ENCODE measurements at regions not wholly inside any gene's neighbourhood (a gene's known extent, or its start where the extent isn't known, plus 50 kb on each side); places are given as distances from the start of the nearest gene placed in this dataset.

DNA sequence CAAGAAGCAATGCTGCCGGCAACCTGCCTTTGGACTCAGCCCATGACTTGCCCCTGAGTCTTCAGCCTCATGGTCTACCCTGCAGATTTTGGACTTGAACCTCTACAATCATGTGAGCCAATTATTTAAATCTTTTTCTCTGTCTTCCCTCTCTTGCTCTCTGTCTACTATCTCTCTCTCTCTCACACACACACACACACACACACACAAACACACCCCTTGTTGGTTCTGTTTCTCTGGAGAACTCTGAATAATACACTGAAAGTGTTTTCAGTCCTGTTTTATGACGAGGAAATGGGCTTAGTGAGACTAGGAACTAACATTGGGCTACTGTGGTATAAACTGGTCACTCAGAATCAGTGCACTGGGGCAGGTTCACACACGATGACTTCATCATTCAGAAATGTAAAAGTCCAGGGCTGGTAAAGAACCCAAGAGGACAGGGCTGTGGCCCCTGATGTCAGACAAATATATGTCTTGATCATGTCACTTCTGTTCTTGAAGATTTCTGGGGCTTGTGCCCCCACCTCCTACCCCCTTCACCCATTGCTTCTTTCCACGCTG, 266.1 kb upstream of the SIX2 start:
- no peak for DNase-seq (ENCODE audit: low spot score)

DNA sequence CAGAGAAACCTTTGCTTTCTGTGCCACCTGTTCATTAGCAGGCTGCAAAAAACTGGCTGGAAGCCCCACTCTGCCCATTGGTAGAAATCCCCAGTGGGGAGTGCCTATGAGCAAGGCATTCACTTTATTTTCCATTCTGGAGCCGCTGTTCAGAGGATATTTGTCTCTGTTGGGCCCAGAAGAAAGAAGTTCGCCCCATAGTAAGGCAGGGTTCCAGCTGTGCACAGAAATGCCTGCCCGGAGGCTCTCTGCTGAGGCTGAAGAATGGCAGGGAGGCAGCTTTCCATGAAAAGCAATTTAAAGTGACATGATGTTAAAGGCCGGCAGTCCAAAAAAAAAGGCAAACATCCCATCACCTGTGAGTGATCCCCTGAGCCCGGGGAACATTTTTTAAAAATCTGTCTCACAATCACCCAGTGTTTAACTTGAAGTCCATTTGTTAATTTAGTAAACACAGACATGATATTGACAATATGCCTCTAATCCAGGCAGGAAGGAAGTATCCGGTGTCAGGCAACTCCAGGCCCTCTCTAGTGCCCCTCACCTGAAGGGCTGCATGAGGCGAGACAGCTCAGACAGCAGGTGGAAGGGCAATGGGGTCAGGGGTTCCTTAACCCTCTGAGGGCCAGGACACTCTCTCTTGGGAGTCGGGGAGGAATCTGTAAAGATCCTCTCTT, 265.1 kb upstream of the SIX2 start:
- no peak for DNase-seq (ENCODE audit: low spot score)

DNA sequence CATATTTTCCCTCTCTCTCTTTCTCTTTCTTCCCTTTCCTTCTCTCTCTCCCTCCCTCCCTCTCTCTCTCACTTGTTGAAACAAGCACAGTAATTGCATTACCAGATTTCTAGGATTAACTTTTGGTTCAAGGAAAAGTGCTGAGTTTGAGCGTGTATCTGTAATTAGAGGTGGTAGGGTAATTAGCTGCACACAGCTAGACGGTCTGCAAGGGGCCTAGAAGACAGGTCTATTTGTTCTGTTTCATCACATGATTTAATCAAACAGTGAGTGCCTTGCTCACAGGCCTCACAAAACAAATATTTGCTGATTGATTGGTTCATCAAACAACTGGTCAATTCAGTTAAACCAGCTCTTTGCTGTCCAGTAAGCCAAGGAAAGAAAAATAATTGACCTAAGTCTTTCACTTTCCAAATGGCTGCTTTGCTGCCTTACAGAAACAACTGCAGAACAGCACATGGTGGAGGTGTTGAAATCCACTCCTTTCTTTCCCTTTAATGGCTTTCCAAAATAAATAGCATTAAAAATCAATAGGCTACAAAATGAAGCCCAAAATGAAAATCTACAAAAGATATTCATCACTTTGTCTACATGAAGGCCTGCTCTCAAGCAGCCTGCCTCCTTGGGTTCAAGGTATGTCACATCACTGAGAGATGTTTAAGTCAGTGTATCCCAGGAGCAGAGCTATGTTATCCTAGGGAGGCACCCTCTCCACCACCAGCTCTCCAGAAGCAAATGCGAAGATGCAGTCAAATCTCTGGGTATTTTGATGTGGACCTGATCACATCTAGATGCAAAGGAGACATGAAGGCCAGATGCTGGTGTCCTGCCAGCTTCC, 264.4 kb upstream of the SIX2 start:
- no peak for DNase-seq (ENCODE audit: low spot score)

DNA sequence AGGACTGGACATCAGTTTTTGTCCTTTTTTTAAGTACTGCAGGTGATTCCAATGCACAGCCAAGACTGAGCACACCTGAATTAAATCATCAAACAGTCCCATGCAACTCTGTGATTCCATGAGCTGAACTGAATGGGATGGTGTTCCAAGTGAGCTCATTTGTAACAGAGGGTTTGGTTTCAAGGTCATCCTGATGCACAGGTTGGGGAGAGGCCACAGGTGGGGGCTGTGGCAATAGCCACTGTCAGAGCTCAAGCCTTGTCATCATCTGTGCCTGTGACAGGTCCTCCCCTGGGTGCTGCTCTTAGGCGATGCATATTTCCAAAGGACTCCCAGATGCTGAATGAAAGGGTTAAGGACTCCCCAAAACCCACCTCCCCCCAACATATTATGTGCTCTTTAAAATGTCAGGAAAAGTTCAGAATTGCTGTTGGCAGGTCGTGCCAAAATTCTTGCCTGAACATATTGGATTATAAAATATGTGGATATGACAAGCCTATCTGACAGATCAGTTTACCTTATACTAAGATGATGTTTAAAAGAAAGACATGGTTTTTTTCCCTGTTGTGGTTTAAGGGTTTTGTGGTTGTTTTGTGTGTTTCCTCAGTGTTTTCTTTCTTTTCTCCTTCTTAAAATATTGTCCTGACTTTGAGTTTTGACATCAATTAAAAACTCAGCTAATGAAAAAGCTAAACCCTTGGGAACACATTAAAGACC, 263.5 kb upstream of the SIX2 start:
- DNase-seq (ENCODE audit: low spot score): no peak

DNA sequence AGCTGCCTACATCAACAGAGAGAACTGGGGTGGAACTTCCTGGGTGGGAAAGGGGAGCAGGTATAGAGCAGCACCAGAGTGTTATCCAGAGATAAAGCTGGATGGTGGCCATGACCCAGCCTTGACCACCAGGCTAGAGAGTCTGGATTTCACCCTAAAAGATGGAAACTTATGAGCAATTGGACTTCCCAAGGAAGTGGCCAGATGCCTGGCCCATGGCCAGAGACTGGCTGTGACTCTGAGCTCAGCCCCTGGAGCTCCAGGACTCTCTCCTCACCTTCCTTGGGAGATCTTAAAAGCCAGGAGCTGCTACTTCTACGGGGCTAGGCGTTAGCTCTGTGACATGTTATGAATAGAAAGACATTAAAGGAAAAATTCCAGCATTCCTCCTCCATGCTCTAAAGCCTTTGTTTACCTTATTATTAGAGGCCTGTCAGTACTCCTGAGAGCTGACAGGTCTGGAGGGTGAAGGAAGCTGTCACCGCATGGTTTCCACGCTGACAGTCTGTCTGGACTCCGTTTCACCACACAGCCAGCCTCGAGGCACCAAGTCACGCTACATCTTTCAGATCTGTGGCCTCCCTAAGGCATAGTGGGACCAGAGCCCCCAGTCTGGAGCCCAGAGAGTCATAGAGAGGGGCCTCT, 260.0 kb upstream of the SIX2 start:
- no peak for DNase-seq (ENCODE audit: low spot score)

DNA sequence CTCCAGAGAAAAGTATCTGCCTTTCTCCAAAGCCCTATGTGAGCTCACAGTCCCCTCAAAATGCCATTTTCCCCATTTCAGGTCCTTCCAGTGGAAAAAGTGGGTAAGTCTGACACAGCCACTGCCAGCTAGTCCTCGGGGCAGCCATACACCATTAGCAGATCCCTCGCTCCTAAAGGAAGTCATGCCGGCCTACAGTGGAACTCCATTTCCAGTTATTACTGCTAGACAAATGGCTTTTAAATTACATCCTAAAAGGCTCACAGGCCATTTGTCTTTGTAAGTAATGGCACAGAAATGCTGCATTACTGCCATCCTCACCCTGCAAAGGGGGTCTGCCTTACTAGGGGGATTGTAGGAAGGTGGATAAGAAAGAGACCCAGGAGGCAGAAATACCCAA, 259.4 kb upstream of the SIX2 start:
- DNase-seq (ENCODE audit: low spot score): no peak

DNA sequence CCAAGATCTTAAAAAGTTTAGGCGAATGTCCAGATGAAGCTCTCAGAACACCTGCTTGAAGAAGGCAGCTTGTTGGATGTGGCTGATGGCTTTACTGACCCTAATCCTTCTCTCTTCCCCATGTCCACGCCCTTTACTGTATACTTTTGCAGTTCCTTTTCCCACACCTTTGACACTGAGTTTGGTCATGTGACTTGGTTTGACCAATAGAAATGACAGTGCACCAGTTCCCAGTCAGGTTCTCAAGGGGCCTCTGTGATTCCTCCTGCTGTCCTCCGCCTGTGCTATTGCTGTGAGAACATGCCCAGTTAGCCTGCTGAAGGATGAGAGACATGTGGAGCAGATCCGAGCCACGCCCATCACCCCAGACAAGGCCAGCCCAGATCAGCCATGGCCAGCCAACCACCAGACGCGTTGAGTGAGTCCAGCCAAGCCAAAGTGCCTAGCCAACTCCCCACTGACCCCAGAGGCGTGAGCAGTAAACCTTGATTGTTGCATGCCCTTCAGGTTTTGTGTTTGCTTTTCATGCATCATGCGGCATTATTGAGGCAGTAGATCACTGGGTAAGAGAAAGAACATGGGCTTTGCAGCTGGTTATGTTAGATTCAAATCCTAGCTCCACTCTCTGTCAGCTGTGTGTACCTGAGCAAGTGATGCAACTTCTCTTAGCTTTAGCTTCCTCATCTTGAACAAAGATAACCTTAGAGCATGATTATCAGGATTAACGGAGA, 258.0 kb upstream of the SIX2 start:
- DNase-seq (ENCODE audit: low spot score): no peak

DNA sequence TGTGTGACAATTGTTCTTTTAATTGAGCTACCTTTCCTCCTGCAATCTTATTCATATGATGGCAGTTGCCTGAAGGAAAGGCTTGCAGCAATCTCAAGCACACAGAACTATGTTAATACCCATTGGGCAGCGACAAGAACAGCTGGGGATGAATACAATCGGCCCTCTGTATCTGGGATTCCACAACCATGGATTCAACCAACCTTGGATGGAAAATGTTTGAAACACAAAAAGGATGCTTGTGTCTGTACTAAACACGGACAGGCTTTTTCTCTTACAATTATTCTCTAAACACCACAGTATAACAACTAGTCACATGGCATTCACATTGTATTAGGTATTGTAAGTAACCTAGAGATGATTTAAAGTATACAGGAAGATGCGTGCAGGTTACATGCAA, 256.1 kb upstream of the SIX2 start:
- DNase-seq (ENCODE audit: low spot score): peak; percentile 65

DNA sequence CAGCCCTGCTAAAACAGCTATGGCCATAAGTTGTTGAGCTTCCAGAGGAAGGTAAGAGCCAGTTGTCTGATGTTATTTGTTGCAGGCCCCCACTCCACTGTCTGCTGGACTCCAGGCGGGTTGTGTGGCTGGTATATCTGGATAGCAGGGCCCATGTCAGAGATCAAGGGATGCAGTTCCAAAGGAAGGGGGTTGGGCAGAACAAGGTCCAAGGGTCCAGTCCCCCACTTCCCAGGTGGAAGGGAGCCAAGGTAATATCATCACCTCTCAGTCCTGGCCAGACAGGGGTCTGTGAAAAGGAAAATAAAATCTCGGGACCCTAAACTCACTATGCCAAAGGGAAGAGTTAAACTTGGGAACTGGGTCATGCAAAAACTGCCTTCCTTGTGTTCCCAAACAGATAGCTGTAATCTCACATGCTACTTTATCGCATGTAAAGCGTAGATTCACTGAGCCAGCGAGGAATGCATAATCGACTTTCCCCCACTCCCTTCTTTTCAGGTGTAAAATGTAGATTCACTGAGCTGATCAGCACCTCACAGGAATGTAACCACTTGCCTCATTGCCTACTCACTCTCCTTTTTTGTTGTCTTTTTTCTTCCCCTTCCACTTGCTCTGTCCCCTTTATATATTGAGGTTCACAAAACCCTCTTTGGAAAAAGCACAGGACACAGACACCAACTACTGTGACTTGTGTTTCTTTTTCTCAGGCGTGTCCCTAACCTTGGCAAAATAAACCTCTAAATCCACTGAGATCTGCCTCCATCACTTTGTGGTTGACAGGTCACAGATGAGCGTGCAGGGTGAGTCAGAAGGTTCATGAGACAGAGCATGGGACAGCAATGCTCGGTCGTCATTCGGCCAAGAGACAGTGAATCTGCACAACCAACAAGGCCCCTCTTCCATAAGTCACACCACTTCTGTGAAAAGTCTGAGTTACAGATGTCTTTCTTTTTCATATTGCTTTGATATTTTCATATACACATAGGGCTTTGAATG, 255.3 kb upstream of the SIX2 start:
- no peak for DNase-seq (ENCODE audit: low spot score)

DNA sequence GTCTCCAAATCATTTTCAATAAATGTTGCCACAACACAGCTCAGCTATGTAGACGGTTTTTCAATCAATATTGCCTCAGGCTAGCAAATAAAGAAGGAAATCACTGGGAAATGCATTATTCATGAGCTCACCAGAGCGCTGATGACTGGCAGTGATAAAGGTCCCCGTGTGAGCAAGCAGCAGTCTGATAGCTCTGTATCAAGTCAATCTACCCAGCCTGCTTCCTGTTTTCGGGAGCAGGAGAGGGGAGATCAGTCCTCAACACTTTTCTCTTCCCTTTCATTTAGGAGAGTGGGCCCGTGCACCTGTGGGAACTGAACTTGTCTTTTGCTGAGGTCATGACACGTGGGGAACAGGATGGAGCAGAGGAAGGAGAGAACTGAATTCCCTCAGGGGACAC, 253.9 kb upstream of the SIX2 start:
- DNase-seq (ENCODE audit: low spot score): no peak

DNA sequence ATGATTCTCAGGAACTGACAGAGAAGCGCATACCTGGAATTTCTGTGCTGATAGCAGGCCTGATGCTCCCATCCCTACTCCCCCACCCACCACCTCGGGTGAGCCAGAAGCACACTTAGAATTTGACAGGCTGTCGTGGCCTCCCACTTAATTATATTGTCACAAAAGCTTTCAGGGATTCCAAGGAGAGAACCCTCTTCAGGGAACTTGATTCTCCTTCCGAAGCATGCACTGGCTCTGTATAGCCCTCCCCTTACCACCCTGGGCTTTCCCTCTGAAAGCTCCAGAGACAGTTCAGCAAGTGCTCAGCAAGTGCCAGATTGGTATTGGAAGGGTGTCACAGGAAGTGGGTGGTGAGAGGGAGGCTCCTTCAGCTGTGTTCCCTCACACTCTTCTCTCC, 252.5 kb upstream of the SIX2 start:
- no peak for DNase-seq (ENCODE audit: low spot score)

DNA sequence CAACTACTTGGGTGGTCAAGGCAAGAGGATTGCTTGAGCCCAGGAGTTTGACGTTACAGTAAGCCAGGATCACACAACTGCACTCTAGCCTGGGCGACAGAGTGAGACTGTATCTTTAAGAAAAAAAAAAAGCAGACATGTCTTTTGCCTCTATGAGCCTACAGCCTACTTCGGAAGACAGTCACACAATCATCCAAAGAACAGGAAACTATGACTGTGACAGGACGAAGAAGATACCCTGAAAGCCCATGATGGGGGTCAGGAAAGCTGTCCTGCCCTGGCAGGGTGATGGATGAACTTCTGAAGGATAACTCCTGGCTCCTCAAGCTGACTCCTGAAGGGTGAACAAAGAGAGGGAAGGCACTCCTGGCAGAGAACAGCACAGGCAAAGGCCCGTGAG, 251.7 kb upstream of the SIX2 start:
- no peak for DNase-seq (ENCODE audit: low spot score)

DNA sequence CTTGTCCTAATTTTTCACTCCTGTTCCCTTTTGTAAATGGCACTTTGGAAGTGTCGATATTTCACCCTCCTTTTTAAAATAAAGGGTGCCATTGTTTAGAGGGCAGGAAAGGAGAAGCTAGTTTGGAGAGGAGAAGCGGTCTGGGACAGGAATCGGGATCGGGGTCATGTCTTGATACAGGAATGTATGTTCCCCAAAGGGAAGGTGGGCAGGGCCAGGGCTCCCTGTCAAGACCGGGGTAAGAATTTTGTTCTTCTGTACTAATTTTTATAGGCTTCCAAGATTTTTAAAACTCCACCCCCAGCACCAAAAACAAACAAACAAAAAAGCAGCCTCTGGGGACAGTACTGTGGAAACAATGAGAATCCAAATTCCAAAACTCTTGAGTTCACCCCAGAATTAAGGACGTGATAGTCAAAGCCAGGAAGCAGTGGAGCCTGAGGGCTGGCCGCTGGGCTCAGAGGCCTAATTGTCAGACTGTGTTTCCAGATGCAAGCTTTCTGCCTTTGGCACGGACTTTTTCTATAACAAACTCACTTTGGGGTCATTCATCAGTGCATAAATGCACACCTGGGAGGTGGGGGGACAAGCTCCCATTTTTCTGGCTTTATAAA, 250.4 kb upstream of the SIX2 start:
- no peak for DNase-seq (ENCODE audit: low spot score)

DNA sequence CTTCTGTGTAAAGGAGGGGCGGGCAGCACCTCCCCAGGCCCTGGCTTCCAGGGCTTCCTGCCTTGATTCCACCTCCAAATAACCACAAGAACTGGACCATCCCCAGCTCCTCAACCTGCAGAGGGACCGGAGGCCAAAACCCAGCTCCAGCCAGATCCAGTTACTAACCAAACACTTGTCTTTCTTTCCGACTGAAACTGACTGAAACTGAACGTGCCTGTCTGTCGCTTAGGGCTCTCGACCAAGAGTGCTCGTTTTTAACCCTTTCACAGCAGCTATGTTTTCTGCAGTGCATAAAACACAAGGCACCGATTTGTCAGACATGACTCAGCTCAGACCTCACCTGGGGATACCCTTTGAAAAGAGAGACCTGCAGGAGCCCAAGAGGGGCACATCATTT, 249.9 kb upstream of the SIX2 start:
- no peak for DNase-seq (ENCODE audit: low spot score)

DNA sequence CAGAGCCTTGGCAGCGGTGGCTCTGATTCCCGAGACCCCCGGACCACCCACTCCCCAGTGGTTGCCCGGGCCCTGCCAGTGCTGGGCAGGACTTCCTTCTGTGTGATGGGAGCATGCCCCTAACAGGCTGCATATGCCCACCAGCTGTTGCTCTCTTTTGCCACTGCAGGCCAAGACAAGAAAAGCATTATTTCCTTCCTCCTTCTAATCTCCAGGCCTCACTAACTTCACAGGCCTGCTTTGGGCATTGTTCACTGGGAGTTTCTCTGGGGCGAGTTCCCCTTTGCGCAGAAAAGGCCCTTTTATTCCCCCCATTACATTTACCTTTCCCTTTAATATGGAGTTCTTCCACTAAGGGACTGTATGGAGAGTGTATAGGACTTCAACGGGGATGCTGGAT, 249.1 kb upstream of the SIX2 start:
- no peak for DNase-seq (ENCODE audit: low spot score)

DNA sequence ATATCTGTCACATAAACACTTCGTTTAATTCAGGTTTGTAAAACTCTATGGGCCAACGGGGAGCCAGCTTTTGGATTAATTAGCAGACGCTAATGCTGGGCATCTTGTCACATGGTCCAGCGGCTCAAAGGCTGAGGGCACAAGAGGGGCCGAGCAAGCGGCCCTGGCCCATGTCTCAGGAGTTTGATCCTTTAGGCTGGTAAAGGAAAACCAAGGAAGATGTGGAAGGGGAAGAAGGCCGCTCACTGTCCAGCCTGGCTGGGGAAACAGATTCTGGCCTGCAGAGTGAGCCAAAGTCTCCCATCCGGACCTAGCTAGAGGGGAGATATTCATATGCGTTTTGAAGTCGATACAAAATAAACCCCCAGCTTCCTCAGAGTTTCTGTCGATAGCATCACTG, 248.6 kb upstream of the SIX2 start:
- no peak for DNase-seq (ENCODE audit: low spot score)

DNA sequence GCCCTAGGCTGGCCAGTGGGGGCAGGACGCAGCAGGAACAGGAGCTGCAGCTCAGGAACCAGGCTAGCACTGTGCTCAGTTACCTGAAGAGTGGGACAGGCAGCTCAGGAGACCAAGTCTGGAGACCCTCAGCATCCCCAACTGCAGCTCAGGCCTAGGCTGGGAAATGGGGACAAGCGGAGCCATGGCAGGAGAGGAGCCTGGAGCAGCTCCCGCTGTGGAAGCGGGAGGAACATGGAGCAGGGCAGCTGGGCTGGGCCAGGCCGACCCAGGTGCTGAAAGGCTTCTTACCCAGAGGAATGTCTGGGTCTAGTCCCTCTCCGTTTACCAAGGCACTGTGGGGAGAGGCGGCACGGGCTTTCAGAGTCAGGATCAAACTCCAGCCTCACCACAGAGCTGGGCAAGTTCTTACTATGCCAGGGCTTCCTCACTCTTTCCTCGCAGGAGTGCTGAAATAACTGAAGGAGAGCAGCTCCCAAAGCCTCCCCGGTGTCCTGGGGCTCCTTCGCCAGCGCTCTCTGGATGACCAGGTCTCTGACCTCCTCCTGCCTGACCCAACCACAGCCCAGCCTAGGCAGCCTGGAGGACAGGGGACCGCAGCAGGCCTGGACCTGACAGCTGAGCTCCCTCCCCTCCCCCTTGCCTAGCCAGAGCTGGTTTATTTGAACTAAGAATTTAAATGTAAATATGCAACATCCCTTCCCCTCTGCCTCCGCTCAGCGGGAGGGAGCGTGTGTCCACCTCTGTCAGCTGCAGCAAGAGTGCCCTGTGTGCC, 247.8 kb upstream of the SIX2 start:
- no peak for DNase-seq (ENCODE audit: low spot score)

DNA sequence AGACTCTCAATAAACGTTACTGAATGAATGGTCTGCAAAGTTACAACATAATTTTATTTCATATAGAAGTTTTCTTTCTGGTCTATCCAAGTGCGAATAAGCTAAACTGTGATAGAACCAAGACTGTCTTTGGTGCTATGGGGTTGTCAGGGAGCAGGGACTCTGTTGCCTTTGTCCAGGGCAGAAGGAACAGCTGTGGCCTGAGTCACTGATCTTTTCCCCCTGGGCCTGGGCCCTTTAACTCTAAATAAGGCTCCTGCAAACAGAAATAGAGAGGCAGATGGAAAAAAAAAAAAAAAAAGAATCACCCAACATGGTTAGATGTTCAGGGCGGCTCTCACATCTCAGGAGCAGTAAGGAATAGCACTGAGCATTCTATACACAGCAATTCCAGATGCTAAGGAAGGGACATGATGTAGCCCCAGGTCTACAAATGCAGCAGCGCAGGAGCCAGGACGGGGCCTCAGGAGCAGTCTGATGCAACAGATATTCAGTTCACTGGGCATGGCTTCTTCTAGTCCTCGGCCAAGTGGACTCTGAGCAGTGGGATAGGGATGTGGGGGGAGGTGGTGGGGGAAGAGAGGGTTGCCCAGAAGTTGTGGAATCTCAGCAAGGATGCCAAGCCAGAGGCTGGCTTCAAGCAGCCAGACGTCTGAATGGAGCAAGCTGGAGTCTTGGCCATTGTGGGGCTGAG, 247.1 kb upstream of the SIX2 start:
- DNase-seq (ENCODE audit: low spot score): peak; percentile 63
